LNCAP (cell line): ENCODE measurements at regions not wholly inside any gene's neighbourhood (a gene's known extent, or its start where the extent isn't known, plus 50 kb on each side); places are given as distances from the start of the nearest gene placed in this dataset.

Experiments used
- CTCF ChIP-seq: fragments of 450-650 bp; IDR thresholded peaks from 2 replicates; pipeline ENCODE4 v1.5.1; 2017; ENCODE audit warnings: mild to moderate bottlenecking

GRCh38 chr13:70370924-70371323 is 262.7 kb upstream of the KLHL1 start:
- no peak for TF ChIP-seq CTCF

GRCh38 chr13:70366720-70367119 is 258.5 kb upstream of the KLHL1 start:
- TF ChIP-seq CTCF = no peak

- TF ChIP-seq CTCF = no peak
Observed at GRCh38 chr13:70363991-70364390, 255.7 kb upstream of the KLHL1 start.

- TF ChIP-seq CTCF = no peak
Observed at GRCh38 chr13:70362820-70363570, 254.7 kb upstream of the KLHL1 start.

- TF ChIP-seq CTCF = no peak
Observed at GRCh38 chr13:70357031-70357430, 248.8 kb upstream of the KLHL1 start.

GRCh38 chr13:70353096-70353495 is 244.8 kb upstream of the KLHL1 start:
- TF ChIP-seq CTCF = no peak

- no peak for TF ChIP-seq CTCF
Observed at GRCh38 chr13:70347947-70348620, 239.8 kb upstream of the KLHL1 start.
